ENCODE measurements at regions not wholly inside any gene's neighbourhood (a gene's known extent, or its start where the extent isn't known, plus 50 kb on each side); places are given as distances from the start of the nearest gene placed in this dataset.

DNA sequence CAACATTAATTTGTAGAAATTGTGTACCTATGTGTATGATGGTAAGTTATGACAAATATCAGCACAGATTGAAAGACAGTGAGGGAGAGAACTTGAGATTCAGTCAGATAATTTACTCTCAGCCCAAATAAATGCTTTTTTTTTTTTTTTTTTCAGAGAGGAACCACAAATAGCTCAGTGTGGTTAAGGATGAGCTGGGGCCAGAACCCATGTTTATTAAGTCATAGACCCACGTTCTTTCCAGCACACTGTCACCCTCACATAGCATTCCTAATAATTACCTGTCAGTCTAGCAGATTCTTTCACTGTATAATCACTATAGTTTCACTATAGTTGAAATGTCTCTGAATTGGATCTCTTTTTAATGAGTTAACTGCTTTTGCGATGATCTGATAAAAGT lies 246.1 kb downstream of the ZIC1 start:
- TF ChIP-seq TFCP2L1 (CRISPR knock-in tag; IDR thresholded peaks at IDR 0.05) = no peak
- TF ChIP-seq POLR2A (IDR thresholded peaks at IDR 0.05; ENCODE audit: low read length) = no peak
- TF ChIP-seq, protein P1, sequence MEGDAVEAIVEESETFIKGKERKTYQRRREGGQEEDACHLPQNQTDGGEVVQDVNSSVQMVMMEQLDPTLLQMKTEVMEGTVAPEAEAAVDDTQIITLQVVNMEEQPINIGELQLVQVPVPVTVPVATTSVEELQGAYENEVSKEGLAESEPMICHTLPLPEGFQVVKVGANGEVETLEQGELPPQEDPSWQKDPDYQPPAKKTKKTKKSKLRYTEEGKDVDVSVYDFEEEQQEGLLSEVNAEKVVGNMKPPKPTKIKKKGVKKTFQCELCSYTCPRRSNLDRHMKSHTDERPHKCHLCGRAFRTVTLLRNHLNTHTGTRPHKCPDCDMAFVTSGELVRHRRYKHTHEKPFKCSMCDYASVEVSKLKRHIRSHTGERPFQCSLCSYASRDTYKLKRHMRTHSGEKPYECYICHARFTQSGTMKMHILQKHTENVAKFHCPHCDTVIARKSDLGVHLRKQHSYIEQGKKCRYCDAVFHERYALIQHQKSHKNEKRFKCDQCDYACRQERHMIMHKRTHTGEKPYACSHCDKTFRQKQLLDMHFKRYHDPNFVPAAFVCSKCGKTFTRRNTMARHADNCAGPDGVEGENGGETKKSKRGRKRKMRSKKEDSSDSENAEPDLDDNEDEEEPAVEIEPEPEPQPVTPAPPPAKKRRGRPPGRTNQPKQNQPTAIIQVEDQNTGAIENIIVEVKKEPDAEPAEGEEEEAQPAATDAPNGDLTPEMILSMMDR (IDR thresholded peaks at IDR 0.05) = no peak
- TF ChIP-seq, protein P2, sequence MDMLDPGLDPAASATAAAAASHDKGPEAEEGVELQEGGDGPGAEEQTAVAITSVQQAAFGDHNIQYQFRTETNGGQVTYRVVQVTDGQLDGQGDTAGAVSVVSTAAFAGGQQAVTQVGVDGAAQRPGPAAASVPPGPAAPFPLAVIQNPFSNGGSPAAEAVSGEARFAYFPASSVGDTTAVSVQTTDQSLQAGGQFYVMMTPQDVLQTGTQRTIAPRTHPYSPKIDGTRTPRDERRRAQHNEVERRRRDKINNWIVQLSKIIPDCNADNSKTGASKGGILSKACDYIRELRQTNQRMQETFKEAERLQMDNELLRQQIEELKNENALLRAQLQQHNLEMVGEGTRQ (IDR thresholded peaks at IDR 0.05) = no peak
- no peak for TF ChIP-seq NPAS2 (CRISPR knock-in tag; IDR thresholded peaks at IDR 0.05; ENCODE audit: borderline replicate concordance)
- TF ChIP-seq, protein P3, sequence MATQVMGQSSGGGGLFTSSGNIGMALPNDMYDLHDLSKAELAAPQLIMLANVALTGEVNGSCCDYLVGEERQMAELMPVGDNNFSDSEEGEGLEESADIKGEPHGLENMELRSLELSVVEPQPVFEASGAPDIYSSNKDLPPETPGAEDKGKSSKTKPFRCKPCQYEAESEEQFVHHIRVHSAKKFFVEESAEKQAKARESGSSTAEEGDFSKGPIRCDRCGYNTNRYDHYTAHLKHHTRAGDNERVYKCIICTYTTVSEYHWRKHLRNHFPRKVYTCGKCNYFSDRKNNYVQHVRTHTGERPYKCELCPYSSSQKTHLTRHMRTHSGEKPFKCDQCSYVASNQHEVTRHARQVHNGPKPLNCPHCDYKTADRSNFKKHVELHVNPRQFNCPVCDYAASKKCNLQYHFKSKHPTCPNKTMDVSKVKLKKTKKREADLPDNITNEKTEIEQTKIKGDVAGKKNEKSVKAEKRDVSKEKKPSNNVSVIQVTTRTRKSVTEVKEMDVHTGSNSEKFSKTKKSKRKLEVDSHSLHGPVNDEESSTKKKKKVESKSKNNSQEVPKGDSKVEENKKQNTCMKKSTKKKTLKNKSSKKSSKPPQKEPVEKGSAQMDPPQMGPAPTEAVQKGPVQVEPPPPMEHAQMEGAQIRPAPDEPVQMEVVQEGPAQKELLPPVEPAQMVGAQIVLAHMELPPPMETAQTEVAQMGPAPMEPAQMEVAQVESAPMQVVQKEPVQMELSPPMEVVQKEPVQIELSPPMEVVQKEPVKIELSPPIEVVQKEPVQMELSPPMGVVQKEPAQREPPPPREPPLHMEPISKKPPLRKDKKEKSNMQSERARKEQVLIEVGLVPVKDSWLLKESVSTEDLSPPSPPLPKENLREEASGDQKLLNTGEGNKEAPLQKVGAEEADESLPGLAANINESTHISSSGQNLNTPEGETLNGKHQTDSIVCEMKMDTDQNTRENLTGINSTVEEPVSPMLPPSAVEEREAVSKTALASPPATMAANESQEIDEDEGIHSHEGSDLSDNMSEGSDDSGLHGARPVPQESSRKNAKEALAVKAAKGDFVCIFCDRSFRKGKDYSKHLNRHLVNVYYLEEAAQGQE (IDR thresholded peaks at IDR 0.05) = no peak
- TF ChIP-seq SMC3 (IDR thresholded peaks at IDR 0.05) = no peak
- TF ChIP-seq HOXB5 (CRISPR knock-in tag; IDR thresholded peaks at IDR 0.05) = no peak
- TF ChIP-seq CHD2 (IDR thresholded peaks at IDR 0.05; ENCODE audit: low read length, partially characterized antibody) = no peak
- TF ChIP-seq BHLHE40 (IDR thresholded peaks at IDR 0.05; ENCODE audit: low read depth, low read length) = no peak
- no peak for TF ChIP-seq CBX8 (IDR thresholded peaks at IDR 0.05)
- TF ChIP-seq, protein P4, sequence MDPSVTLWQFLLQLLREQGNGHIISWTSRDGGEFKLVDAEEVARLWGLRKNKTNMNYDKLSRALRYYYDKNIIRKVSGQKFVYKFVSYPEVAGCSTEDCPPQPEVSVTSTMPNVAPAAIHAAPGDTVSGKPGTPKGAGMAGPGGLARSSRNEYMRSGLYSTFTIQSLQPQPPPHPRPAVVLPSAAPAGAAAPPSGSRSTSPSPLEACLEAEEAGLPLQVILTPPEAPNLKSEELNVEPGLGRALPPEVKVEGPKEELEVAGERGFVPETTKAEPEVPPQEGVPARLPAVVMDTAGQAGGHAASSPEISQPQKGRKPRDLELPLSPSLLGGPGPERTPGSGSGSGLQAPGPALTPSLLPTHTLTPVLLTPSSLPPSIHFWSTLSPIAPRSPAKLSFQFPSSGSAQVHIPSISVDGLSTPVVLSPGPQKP (IDR thresholded peaks at IDR 0.05; ENCODE audit: low read depth, low read length) = no peak
- TF ChIP-seq EP300 (IDR thresholded peaks at IDR 0.05) = no peak
